ENCODE measurements at regions not wholly inside any gene's neighbourhood (a gene's known extent, or its start where the extent isn't known, plus 50 kb on each side); places are given as distances from the start of the nearest gene placed in this dataset.
"Not testable (repeated sequence)": the region's sequence is repeated elsewhere in the genome, so short reads cannot be mapped to it uniquely, and the experiment has no call there.

DNA sequence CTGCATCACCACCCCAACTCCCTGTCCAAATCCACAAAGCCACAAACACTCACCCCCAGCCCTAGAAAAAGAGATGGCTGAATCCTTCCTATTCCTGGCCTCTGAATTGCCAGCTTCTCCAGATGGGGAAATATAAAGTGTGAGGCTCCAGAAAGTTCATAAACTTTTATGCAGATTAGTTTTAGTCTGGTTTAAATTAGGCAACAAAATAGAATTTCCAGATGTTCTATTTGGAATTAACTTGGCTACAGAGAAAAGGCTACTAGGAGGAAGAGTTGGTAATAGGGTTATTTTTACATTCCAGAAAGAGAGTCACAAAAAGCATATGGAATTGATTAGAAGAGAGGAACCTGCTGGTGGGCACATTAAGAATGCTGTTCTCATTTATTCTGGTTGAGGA lies 56.0 kb downstream of the EN1 start:
- DNase-seq (ENCODE audit: low read depth) = peak; percentile 24

DNA sequence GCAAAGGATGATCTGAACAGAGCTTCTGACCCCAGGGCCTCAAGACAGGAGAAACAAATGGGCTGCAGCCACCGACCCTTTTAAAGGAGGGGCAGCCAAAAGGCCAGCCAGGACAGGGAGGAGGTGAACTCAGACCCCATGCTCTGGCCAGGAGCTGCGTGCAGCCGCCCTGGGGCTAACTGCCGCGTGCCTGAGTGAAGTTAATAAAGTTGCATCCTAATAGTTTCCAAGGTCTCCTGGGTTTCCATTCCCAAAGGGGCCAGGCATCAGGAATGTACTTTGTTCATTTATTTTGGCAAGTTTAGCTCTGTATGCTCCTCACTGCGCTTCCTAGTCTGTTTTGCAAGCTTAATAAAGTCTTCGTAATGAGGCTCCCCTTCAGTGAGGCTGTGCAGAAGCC lies 60.7 kb downstream of the EN1 start:
- DNase-seq (ENCODE audit: low read depth) = no peak

DNA sequence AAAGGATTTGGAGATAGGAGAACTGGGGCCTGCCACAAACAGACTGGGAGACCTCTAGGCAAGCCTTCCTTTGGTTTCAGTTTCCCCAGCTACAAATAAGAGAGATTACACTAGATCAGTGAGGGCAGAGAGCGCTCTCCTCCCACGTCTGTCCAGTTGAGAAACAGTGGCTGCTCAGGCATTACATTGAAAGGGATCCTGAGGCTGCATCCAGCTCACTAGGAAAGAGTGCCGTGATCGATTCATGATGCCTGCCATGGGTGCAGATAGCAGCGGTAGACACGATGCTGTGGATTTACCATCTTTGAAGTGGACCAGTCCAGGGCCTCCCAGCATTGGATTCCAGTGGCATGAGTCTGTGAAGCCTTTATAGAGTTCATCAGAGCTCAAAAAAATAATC lies 62.6 kb downstream of the EN1 start:
- no peak for DNase-seq (ENCODE audit: low read depth)

DNA sequence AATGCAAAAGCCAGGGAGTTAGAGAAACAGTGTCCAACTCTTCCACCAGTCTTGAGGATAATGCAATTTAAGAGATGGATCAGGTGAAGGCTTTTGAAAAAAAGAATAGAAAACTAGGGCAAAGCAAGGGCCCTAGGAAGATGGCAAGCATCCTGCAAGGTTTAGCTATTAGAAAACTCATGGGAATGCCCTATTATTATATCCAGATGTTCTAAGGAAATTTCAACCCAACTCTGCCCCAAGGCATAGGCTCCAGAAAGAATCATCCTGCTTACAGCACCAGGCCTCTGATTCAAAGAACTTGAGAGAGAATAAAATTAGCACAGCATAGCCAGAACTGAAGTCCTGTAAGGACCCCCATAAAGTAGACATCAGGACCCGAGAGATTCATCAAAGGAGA lies 68.1 kb downstream of the EN1 start:
- no peak for DNase-seq (ENCODE audit: low read depth)

DNA sequence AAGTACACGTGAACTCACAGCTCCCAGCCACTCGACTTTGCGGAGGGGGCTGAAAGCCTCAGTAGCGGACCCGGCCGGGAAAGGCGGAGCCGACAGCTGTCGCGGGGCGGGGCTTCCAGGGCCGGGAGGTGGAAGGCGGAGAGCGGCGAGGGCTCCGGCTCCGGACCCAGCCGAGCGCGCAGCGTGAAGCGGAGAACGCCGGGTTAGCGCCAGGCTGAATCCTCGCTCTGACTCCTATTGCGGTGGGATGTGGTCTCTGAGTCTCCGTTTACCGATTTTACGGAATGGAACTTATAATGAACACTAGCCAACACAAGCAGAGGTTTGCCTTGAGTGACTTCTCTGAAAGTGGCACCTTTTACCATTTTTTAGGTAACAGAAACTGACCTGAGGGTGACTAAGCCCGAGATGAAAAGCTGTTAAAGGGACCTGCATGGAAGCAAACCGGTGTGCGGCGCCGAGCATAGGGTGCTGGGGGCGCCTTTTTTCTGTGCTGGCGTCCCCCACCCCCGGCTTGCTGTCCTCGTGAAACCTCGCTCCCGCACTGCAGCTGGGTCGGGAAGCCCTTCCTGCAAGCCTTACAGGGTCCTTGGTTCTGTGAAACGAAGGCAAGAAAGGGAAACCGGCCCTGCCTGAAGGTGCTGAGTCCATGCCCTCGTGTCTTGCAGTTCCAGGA lies 72.9 kb downstream of the EN1 start:
- DNase-seq (ENCODE audit: low read depth) = no peak

DNA sequence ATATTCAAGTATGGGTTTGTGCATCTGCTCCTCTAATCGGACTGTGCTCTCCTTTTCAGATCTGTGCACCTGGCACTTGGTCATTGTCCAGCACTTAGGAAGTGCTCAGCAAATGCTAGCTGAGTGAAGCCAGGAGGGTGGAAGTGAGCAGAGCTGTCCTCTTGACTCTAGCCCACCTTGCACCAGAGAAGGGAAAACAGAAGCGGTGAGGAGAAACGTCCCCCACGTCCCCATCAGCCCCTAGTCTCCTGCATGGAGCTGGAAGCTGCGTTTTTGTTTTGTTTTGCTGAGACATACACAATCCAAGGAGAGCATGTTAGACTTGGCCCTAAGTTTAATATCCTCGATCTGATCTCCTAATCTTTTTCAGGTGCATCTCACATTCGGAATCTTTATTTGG lies 73.6 kb downstream of the EN1 start:
- DNase-seq (ENCODE audit: low read depth) = no peak

DNA sequence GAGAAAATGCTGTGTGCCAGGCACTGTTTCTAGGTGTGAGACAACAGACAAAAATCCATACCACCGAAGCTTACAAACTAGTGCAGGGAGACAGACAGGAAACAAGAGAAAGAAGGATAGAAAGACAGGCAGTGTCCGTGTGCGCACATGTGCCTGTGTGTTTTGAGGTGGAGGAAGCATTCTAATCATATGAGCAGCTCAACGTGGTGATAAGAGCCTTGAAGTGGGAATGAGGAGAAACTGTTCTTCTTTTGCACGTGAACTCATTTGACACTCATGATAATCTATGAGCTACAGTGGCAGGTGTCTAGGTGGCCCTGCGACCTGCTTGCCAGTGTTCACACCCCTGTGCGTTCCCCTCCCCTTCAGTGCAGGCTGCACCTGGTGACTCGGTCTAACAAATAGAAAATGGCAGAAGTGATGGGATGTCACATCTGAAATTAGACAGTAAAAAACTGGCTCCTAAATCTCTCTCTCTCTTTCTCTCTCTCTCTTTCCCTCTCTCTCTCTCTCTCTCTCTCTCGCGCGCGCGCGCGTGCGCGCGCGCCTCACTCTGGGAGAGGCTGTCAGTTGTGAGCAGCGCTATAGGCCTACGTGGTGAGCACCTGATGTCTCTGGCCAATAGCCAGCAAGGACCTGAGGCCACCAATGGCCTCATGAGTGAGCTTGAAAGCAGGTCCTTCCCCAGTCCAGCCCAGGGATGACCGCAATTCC lies 74.8 kb downstream of the EN1 start:
- DNase-seq (ENCODE audit: low read depth) = no peak

DNA sequence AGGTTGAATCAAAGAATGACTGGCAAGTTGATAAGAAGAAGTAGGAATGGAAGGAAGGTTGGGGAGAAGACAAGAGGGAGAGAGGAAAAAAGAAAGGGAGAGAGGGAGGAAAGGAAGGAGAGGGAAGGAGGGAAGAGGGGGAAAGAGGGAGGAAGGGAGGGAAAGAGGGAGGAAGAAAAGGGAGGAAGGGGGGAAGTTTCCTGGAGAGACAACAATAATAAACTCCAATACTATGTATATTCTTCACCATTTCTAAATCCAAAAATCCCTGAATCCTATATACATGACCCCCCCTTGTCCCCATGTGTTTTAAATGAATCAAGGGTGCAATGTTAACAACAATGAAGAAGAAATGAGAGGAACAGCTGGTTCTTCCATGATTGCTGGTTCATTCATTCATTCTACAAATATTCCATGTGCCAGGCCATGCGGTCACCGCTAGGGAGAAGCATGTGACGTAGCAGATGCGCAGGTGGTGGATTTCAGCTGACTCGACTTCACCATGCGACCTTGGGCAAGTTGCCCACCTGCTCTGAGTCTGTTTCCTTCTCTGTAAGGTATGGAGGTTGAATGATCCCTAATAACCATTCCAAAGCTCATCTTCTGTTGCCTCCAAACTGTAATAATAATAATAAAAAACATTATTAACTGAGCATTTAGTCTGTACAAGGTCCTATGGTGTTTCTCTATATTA lies 77.6 kb downstream of the EN1 start:
- DNase-seq (ENCODE audit: low read depth) = no peak

DNA sequence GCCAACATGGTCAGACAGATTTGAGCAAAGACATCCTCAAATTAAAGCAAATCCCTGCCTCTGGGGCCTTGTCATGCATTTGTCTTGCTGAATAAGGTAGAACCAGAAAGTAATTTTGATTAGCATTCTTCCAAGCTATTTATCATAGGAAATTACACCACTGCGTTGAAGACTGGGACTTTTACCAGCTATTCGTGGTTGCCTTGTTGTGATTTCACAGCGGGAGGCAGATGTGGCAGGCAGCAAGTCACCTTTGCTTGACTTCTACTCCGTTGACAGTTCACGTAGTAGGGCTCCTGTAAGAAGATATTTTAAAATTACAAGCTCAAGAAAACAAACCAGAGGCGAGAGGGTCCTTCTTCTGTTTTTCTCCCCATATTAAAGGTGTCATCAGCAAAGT lies 80.6 kb downstream of the EN1 start:
- DNase-seq (ENCODE audit: low read depth) = no peak

DNA sequence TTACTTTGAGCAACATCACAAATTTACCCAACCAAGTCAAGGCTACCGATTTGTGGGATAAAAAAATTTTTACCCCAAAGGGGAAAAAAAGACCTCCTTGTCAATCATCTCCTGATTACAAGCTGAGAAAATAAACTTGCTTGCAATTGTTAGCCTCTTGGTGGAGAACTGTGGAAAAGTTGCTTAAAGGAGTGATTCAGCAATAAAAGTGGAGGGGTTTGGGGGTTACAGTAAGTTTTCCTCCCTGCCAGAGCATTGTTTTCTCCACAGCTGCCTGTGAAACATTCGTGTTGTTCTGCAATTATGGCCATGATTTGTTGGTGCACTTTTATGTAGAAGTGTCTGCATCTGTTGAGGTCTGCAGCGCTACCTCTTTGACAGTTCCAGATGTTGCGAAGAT lies 82.6 kb downstream of the EN1 start:
- no peak for DNase-seq (ENCODE audit: low read depth)

DNA sequence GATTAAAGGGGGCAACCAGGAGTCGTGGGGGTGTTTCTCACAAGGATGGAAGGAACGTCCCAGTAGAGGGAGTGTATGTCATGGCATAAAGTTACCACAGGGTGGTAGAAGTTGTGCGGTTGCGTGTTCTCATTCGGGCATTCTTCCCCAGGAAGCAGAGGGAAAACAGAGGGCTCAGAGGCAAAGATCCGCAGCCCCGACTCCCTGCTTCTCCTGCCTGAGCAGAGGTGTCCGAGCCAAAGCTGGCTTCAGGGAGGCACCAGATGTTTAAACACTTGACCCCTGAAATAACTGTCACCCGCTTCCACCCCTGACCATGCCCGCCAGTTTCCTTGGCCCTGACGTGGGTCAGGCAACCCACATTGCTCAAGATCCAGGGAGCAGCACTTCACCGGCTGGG lies 83.7 kb downstream of the EN1 start:
- peak; percentile 34 for DNase-seq (ENCODE audit: low read depth)

DNA sequence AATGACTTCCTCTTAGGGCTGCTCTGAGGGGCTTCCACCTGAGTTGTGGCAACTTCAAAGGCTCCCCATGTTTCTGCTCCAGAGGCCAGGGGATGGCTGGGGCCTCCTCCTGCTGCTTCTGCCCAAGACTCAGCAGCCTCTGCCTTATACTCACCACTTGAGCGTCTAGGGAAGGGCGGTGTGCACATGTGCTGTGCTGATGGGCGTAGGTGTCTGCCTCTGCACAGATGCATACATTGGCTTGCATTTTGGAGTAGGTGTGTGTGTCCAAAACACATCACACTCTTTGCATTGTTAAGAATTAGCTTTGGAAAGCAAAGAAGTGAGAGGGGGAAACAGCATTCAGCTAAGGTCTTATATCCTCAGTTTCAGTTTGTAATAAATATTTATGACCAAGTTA lies 85.2 kb downstream of the EN1 start:
- DNase-seq (ENCODE audit: low read depth) = no peak

DNA sequence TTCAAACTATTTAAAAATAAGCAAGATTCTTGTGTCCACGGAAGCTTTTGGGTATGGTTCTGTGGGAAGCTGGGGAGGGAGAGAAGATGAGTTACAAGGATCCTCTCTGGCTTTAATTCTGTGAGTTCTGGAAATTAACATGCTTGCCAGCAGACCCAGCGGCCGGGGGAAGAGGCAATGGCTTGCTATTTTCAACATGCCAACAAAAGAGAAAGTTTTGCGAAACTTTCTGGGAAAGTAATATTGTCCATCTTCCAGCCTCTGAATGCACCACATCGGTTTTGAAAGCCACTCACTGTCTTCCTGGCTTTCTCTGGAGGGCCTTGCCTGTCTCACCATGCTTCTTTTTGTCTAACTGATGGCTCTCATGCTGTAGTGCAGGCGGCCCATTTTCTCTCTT lies 85.7 kb downstream of the EN1 start:
- no peak for DNase-seq (ENCODE audit: low read depth)

DNA sequence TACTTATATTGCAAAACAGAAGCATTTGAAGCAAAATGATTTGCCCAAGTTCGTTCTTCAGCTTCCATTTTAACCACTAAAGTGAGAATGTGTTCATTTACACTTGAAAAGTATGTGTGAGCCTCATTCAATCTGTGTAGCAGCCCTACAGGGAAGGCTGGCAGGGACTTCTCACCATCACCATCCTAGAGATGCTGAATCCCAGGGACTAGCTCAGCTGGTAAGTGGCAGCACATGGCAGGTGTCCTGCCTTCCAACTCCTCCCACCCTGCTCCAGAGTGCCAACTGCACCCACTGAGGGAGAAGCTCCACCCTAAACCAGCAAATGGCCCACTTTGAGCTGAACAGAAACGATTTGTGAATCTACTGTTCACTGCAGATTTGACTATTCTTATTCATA lies 91.5 kb downstream of the EN1 start:
- DNase-seq (ENCODE audit: low read depth) = no peak

DNA sequence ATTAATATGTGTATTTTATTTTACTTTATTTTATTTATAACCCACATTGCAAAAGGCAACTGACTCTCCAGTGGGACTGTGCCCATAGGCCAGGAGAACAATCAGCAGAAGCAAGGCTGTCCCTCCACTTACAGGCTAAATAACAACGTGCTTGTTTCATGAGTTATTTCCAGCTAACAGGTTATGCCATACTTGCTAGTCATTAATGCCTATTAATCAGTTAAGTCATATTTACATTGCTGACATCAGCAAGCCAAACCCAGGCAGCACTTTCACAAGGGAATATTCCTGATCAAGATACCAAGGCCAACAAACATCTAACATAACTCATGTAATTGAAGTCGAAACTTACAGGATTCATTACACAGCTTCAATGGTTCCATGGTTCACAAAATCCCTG lies 92.1 kb downstream of the EN1 start:
- DNase-seq (ENCODE audit: low read depth) = no peak

DNA sequence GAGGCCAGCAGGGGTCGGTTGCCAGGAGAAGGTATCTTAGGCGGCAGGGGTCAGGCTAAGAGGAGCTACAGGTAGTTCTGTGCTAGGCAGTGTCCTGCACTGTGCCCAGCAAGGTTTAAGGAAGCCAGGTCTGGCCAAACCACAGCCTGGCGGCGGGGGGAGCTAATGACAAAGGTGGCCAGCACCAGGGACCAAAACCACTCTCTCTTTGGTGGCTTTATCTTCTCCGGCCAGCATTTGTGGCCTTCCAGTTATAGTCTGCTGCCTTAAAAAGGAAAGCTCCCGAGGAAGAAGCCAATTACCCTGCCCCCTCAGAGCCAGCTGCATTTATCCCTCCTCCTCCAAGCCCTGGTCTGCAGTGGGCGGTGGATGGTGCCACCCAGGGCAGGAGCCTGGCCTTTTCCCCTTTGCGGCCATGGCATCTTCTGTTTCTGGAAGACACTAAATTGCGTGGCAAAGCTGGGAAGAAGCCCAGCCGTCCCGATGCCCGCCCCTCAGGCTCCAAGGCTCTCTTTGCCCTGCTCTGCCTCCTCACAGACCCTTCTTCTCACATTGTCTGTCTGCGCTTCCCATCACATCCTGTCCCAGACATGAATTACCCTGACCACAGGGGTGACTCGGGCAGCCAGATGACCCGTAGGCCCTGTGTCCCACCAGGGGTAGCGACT lies 94.6 kb downstream of the EN1 start:
- no peak for DNase-seq (ENCODE audit: low read depth)

DNA sequence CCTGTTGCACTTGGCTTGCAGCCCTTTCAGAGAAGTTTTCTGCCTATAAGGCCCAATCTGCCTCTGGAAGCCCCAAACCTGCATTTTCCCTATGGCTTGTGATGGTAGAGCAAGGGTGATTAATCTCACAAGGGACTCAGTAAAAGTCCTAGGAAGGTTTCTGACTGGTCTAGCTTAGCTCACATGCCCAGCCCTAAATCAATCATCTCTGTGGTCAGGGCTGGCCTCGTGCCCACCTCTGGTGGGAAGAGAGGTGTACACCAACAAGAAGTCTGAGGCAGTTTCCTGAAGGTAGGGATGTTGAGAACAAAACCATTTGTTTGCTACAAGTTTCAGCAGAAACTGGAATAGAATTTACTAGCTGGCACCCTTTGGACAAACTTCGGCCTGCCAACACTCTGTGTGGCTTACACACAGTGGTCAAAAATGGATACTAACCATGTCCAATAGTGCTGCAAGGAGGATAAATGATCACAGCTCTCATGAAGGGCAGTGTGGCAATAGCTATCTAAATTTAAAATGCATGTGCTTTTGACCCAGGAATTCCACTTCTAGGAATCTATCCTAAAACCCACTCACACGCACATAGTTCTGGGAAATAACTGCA lies 96.4 kb downstream of the EN1 start:
- DNase-seq (ENCODE audit: low read depth) = peak; percentile 91

DNA sequence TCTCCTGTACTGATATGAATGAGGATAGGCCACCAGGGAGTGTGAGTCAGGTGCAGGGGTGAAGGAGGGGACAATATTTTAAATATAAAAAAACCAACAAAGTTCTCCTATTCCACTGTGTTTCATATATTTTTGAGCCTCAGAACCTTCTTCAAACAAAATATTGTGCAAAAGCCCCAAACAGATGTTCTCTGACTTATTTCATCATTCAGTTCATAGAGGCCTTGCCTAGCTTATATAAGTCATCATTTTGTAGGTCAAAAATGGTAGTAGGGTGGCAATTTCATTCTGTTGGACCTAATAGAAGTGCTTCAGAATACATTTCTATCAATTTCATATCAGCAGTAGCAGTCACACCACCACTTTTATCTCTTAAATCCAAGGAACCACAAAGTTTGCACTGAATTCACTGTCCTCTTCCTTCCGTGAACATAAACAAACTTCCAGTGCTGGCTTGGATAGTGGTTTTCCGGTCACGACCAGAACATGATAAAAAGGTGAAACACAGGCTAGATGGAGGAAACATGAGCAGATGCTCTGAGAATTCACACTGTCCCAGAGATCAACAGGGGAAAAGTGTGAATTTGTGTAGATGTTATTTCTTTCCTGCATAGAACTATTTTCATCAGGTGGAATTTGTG lies 99.1 kb downstream of the EN1 start:
- no peak for DNase-seq (ENCODE audit: low read depth)

DNA sequence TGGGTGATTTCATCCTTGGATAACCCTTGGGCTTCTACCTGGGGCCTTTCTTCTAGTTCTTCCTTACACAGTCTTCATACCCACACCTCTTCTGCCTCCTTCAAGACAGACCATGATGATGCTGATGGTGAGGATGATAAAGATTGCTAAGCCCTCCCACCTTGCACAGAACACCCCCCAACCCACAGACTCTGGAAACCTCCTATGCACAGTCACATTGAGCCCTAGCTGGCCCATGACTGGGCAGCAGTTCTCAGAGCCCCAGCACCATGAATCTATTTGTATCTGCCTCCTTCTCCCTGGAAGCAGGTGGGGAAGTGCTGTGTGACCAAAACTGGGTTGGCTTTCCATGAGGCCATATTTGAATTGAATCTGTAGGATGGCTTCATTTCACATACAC lies 99.8 kb downstream of the EN1 start:
- no peak for DNase-seq (ENCODE audit: low read depth)

DNA sequence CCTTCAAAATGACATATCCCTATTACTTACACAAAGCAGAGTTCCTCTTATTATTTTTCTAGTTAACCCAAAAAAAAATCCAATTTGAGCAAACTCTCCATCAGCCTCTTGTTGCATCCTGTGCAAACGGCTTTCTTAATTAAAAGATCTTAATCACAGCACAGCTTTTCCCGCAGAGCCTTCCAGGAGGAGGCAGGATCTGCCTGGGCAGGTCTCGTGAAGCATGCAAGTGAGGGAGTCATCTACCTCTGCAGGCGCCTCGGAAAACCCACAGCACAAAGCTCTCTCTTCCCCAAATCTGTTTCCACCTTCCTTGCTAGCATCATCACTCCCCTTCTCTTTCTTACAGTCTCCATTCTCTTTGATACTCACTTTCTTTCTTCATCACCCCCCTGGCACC lies 100.4 kb downstream of the EN1 start:
- no peak for DNase-seq (ENCODE audit: low read depth)

DNA sequence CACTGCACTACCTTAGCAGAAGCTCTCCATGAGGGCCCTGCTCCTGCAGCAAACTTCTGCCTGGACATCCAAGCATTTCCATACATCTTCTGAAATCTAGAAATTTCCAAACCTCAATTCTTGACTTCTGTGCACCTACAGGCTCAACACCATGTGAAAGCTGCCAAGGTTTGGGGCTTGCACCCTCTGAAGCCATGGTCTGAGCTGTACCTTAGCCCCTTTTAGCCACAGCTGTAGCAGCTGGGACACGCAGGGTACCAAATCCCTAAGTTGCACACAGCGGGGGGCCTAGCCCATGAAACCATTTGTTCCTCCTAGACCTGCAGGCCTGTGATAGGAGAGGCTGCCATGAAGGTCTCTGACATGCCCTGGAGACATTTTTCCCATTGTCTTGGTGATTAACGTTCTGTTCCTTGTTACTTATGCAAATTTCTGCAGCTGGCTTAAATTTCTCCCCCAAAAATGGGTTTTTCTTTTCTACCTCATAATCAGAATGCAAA lies 102.7 kb downstream of the EN1 start:
- not testable (repeated sequence) for DNase-seq (ENCODE audit: low read depth)

Measured in GM04503 (cell line).